IMR-90 (cell line): ENCODE measurements at regions not wholly inside any gene's neighbourhood (a gene's known extent, or its start where the extent isn't known, plus 50 kb on each side); places are given as distances from the start of the nearest gene placed in this dataset.

Source experiments
- ATAC-seq: fragments of 200-7000 bp; cut with Tn5 transposase; 2 replicates; pipeline ENCODE4 v1.9.1; 2020; ENCODE audit warnings: low read depth, mild to moderate bottlenecking, moderate library complexity
- BruUV-seq: library from RNA; stranded (reverse); fragments of 400-500 nt; replicated peaks from 2 replicates; lab custom pipeline; 2021; lab: Mats Ljungman, UMichigan
- CTCF ChIA-PET: fragments of 300-600 bp; formaldehyde crosslinking; extraction: SDS; loops from one replicate; lab custom pipeline; 2021; ENCODE audit warnings: antibody characterized with exemption; lab: Yijun Ruan, JAX
- POLR2A ChIA-PET: fragments of 300-600 bp; sonication (Branson Sonifier 250); formaldehyde crosslinking; loops from one replicate; lab custom pipeline; 2022; ENCODE audit warnings: antibody characterized with exemption; ENCODE audit not compliant: unreplicated experiment; lab: Charles Lee
- DNase-seq: peaks from one replicate; pipeline ENCODE4 v3.0.0; 2013
- H2AFZ ChIP-seq: replicated peaks from 2 replicates; pipeline ENCODE3; 2013; ENCODE audit warnings: low read length, mild to moderate bottlenecking; ENCODE audit not compliant: poor library complexity
- H2AK5ac ChIP-seq: 2 replicates; pipeline ENCODE4 v1.6.1; 2013; ENCODE audit warnings: low read depth, low read length, inconsistent platforms
- H2AK9ac ChIP-seq: replicated peaks from 2 replicates; pipeline ENCODE3; 2013; ENCODE audit warnings: mild to moderate bottlenecking, low read depth, low read length, moderate library complexity; ENCODE audit not compliant: poor library complexity
- H2BK120ac ChIP-seq: 2 replicates; pipeline ENCODE4 v1.6.1; 2013; ENCODE audit warnings: low read depth, low read length, inconsistent platforms
- H2BK15ac ChIP-seq: 3 replicates; pipeline ENCODE4 v1.6.1; 2013; ENCODE audit warnings: low read depth, low read length, inconsistent platforms
- H2BK20ac ChIP-seq: 2 replicates; pipeline ENCODE4 v1.6.1; 2013; ENCODE audit warnings: low read depth, mild to moderate bottlenecking, inconsistent platforms, low read length, moderate library complexity
- H2BK5ac ChIP-seq: 2 replicates; pipeline ENCODE4 v1.6.1; 2013; ENCODE audit warnings: mild to moderate bottlenecking, low read depth, low read length, inconsistent platforms; ENCODE audit not compliant: poor library complexity, severe bottlenecking
- H3K14ac ChIP-seq: replicated peaks from 2 replicates; pipeline ENCODE4 v1.6.1; 2013; ENCODE audit warnings: low read depth, low read length, inconsistent platforms
- H3K18ac ChIP-seq: 2 replicates; pipeline ENCODE4 v1.6.1; 2013; ENCODE audit warnings: low read depth, low read length, control low read depth
- H3K23ac ChIP-seq: 2 replicates; pipeline ENCODE4 v1.6.1; 2013; ENCODE audit warnings: low read depth, low read length, inconsistent platforms
- H3K27ac ChIP-seq: 2 replicates; pipeline ENCODE4 v1.5.1; 2013; ENCODE audit warnings: mild to moderate bottlenecking, control low read depth, low read length; ENCODE audit not compliant: insufficient read depth
- H3K27me3 ChIP-seq: 2 replicates; pipeline ENCODE4 v1.6.1; 2013; ENCODE audit warnings: low read length; ENCODE audit not compliant: control insufficient read depth, insufficient read depth
- H3K36me3 ChIP-seq: 2 replicates; pipeline ENCODE4 v1.6.1; 2013; ENCODE audit warnings: low read length, mixed read lengths; ENCODE audit not compliant: control insufficient read depth, insufficient read depth
- H3K4ac ChIP-seq: 2 replicates; pipeline ENCODE4 v1.6.1; 2013; ENCODE audit warnings: low read depth, low read length, inconsistent platforms
- H3K4me1 ChIP-seq: 2 replicates; pipeline ENCODE4 v1.6.1; 2013; ENCODE audit warnings: low read length, mixed read lengths; ENCODE audit not compliant: control insufficient read depth, insufficient read depth
- H3K4me2 ChIP-seq: 2 replicates; pipeline ENCODE4 v1.6.1; 2013; ENCODE audit warnings: low read depth, mild to moderate bottlenecking, control low read depth, low read length, moderate library complexity
- H3K4me3 ChIP-seq: 2 replicates; pipeline ENCODE4 v1.5.1; 2013; ENCODE audit warnings: low read depth, mild to moderate bottlenecking, control low read depth, low read length, moderate library complexity; ENCODE audit not compliant: insufficient read depth
- H3K56ac ChIP-seq: 2 replicates; pipeline ENCODE4 v1.6.1; 2013; ENCODE audit warnings: low read length, inconsistent platforms; ENCODE audit not compliant: insufficient read depth; ENCODE audit errors: extremely low read depth
- H3K79me1 ChIP-seq, 2 experiments: 2 replicates each; pipeline ENCODE4 v1.6.1; 2013; ENCODE audit warnings: low read length in 2 of 2, inconsistent platforms in 1 of 2, low read depth in 1 of 2
- H3K9ac ChIP-seq: 2 replicates; pipeline ENCODE4 v1.6.1; 2013; ENCODE audit warnings: low read depth, low read length, control low read depth
- H3K9me1 ChIP-seq: 2 replicates; pipeline ENCODE4 v1.6.1; 2013; ENCODE audit warnings: low read length, inconsistent platforms; ENCODE audit not compliant: insufficient read depth
- H3K9me3 ChIP-seq: 2 replicates; pipeline ENCODE4 v1.6.1; 2013; ENCODE audit warnings: low read length; ENCODE audit not compliant: control insufficient read depth, insufficient read depth
- H4K20me1 ChIP-seq: 2 replicates; pipeline ENCODE4 v1.6.1; 2013; ENCODE audit warnings: low read length, inconsistent platforms; ENCODE audit not compliant: insufficient read depth
- H4K5ac ChIP-seq: 2 replicates; pipeline ENCODE4 v1.6.1; 2013; ENCODE audit warnings: mild to moderate bottlenecking, low read depth, low read length, control low read depth
- H4K8ac ChIP-seq, 2 experiments: 2 replicates each; pipeline ENCODE4 v1.6.1; 2013; ENCODE audit warnings: low read depth in 2 of 2, low read length in 2 of 2, control low read depth in 1 of 2, inconsistent platforms in 1 of 2
- H4K91ac ChIP-seq: 2 replicates; pipeline ENCODE4 v1.6.1; 2013; ENCODE audit warnings: low read depth, low read length, inconsistent platforms; ENCODE audit not compliant: insufficient read depth
- BHLHE40 ChIP-seq: fragments of 150-350 bp; IDR thresholded peaks from 2 replicates; pipeline ENCODE4 v1.6.1; 2016; ENCODE audit warnings: mild to moderate bottlenecking, low read depth, low read length
- CEBPB ChIP-seq: IDR thresholded peaks from 2 replicates; pipeline ENCODE4 v1.6.1; 2012; ENCODE audit warnings: low read depth, low read length, improper control_type of control experiment
- CHD1 ChIP-seq: IDR thresholded peaks from 2 replicates; pipeline ENCODE4 v1.6.1; 2012; ENCODE audit warnings: low read depth, low read length, improper control_type of control experiment
- FOS ChIP-seq: fragments of 150-350 bp; IDR thresholded peaks from 2 replicates; pipeline ENCODE4 v1.6.1; 2016; ENCODE audit warnings: low read depth, low read length
- MAFK ChIP-seq: IDR thresholded peaks from 2 replicates; pipeline ENCODE4 v1.6.1; 2012; ENCODE audit warnings: low read depth, low read length, improper control_type of control experiment
- NFE2L2 ChIP-seq: fragments of 150-350 bp; IDR thresholded peaks from 2 replicates; pipeline ENCODE4 v1.6.1; 2016; ENCODE audit warnings: low read depth, mild to moderate bottlenecking, low read length
- POLR2A ChIP-seq: IDR thresholded peaks from 2 replicates; pipeline ENCODE4 v1.6.1; 2012; ENCODE audit warnings: mild to moderate bottlenecking, low read depth, low read length
- RCOR1 ChIP-seq: IDR thresholded peaks from 2 replicates; pipeline ENCODE4 v1.6.1; 2012; ENCODE audit warnings: mild to moderate bottlenecking, low read length, improper control_type of control experiment; ENCODE audit not compliant: insufficient replicate concordance
- RFX5 ChIP-seq: IDR thresholded peaks from 2 replicates; pipeline ENCODE4 v1.8.0; 2012; ENCODE audit warnings: low read depth, mild to moderate bottlenecking, low read length, moderate library complexity
- WGBS, 2 experiments: methylation state at CpG; one replicate each; pipeline versions ENCODE4 v1.1.5 to v1.1.7; 2013; ENCODE audit warnings: missing lambda C conversion rate in 2 of 2; ENCODE audit not compliant: insufficient read length in 1 of 2; ENCODE audit errors: extremely low coverage in 2 of 2; 5-methylcytosine and 5-hydroxymethylcytosine counted together
- dilution Hi-C: fragments of 300-500 bp; cut with HindIII; formaldehyde crosslinking; loops from one replicate; pipeline ENCODE4 v1.14.3; 2018; ENCODE audit warnings: low sequenced_read_pairs; ENCODE audit not compliant: unreplicated experiment
- in situ Hi-C: fragments of 300-500 bp; cut with MboI; formaldehyde crosslinking; loops from 3 replicates; pipeline ENCODE4 v1.14.3; 2019; ENCODE audit warnings: low sequenced_read_pairs, inconsistent platforms, mixed read lengths
- intact Hi-C: fragments of 100-400 bp; cut with micrococcal nuclease; formaldehyde crosslinking; loops from 2 replicates; pipeline ENCODE4 v1.10.0; 2022
- TF ChIP-seq, protein P1 (sequence below): fragments of 150-350 bp; IDR thresholded peaks from 2 replicates; pipeline ENCODE4 v1.6.1; 2016; ENCODE audit warnings: low read depth, mild to moderate bottlenecking, low read length, moderate library complexity, borderline replicate concordance
- TF ChIP-seq, protein P2 (sequence below): conservative IDR thresholded peaks from 2 replicates; pipeline ENCODE4 v1.5.1; 2012; ENCODE audit warnings: mild to moderate bottlenecking, low read depth, low read length, improper control_type of control experiment

DNA sequence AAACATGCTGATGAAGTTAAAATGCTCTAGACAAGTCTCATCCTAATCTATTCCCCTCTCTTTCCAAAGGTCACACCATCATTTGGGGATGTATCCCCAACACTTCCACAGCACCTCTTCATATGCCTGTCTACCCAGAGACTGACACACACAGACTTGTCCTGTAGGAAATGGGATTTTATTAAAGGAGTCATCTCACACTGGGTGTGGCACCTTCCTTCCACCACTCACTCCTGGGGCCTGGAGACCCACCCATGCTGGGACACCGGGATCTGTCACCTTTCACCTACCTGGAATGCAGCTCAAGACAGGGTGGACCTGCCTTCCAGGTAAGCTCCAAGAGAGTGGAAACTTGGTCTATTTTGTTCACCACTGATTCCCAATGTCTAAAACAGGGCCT, 99.4 kb upstream of the HAND1 start:
- in situ Hi-C loops, result no loop called here
- Histone ChIP-seq H2BK120ac (no peak overlapping the region), H2BK20ac (no peak overlapping the region), H4K91ac (no peak overlapping the region), H3K23ac (no peak overlapping the region), H2AFZ (no peak overlapping the region), H2BK15ac (no peak overlapping the region), H3K9me1 (no peaks in the 10 kb centered on the region), H3K27ac (no peak overlapping the region), H3K9ac (no peak overlapping the region), H3K56ac (no peak overlapping the region), H4K5ac (no peak overlapping the region), H3K4me1 (no peaks in the 10 kb centered on the region), H3K79me1 (no peaks in the 10 kb centered on the region), H3K18ac (no peak overlapping the region), H4K8ac (no peak overlapping the region), H2AK9ac (no peak overlapping the region), H3K4ac (no peak overlapping the region), H3K14ac (no peak overlapping the region), H3K4me2 (no peak overlapping the region), H3K9me3 (no peaks in the 10 kb centered on the region), H2AK5ac (no peak overlapping the region), H2BK5ac (no peak overlapping the region), H4K20me1 (no peaks in the 10 kb centered on the region), H3K4me3 (no peak overlapping the region), H3K36me3 (no peaks in the 10 kb centered on the region), H3K27me3 (peaks cover 46% of the 10 kb centered on the region)
- ATAC-seq, result no peak
- dilution Hi-C loops, result no loop called here
- TF ChIP-seq BHLHE40 (no peak), MAFK (no peak), CEBPB (no peak), RCOR1 (no peak), RFX5 (no peak), POLR2A (no peak), FOS (no peak), CHD1 (no peak), NFE2L2 (no peak)
- TF ChIP-seq, protein P1, sequence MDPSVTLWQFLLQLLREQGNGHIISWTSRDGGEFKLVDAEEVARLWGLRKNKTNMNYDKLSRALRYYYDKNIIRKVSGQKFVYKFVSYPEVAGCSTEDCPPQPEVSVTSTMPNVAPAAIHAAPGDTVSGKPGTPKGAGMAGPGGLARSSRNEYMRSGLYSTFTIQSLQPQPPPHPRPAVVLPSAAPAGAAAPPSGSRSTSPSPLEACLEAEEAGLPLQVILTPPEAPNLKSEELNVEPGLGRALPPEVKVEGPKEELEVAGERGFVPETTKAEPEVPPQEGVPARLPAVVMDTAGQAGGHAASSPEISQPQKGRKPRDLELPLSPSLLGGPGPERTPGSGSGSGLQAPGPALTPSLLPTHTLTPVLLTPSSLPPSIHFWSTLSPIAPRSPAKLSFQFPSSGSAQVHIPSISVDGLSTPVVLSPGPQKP, result no peak
- TF ChIP-seq, protein P2, sequence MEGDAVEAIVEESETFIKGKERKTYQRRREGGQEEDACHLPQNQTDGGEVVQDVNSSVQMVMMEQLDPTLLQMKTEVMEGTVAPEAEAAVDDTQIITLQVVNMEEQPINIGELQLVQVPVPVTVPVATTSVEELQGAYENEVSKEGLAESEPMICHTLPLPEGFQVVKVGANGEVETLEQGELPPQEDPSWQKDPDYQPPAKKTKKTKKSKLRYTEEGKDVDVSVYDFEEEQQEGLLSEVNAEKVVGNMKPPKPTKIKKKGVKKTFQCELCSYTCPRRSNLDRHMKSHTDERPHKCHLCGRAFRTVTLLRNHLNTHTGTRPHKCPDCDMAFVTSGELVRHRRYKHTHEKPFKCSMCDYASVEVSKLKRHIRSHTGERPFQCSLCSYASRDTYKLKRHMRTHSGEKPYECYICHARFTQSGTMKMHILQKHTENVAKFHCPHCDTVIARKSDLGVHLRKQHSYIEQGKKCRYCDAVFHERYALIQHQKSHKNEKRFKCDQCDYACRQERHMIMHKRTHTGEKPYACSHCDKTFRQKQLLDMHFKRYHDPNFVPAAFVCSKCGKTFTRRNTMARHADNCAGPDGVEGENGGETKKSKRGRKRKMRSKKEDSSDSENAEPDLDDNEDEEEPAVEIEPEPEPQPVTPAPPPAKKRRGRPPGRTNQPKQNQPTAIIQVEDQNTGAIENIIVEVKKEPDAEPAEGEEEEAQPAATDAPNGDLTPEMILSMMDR, result no peak
- BruUV-seq, result no TSS peak
- ChIA-PET CTCF (no interaction called here), POLR2A (no interaction called here)
- intact Hi-C loops, result no loop called here
- DNase-seq, result no peak
- no CpG with 5 or more reads among the region's 1 CpG for WGBS, 2 experiments
